ENCODE measurements at regions not wholly inside any gene's neighbourhood (a gene's known extent, or its start where the extent isn't known, plus 50 kb on each side); places are given as distances from the start of the nearest gene placed in this dataset.

DNA sequence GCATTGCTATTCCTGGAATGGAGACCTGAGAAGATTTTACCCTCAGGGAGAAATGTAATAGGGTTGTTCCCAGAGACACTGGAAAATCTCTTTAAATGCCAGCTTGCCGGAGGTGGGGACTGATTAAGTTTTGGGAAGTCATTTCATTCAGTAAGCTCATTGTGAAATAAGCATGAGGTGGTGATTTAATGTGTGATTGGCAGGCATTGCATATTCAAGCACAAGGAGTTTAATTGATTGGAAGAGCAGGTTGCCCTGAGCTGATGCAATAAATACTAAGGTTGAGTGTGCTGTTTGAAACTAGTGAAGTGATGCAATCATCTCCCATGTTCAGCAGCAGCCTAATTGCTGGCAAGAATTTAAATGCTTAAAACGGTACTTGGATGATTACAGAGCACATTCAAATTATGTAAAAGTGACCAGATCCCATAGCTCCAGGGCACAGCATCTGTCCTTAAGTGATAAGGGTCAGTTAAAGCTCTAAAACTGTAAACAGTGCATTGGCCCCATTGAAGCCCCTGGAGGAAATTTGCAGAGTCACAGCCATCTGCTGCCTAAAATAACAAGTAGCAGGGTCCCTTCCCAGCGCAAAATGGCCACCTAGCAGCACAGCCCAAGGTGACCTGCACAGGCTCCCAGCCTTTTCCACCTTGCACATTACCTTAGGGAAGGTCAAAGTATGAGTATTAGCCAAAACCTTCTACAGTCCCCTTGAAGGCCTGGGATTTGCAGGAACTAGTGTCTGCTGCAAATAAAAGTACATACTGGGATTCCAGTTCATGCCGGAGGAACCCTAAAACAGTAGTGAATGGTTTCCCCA, 92.1 kb downstream of the CCDC71L start:
- TF ChIP-seq, protein P1, sequence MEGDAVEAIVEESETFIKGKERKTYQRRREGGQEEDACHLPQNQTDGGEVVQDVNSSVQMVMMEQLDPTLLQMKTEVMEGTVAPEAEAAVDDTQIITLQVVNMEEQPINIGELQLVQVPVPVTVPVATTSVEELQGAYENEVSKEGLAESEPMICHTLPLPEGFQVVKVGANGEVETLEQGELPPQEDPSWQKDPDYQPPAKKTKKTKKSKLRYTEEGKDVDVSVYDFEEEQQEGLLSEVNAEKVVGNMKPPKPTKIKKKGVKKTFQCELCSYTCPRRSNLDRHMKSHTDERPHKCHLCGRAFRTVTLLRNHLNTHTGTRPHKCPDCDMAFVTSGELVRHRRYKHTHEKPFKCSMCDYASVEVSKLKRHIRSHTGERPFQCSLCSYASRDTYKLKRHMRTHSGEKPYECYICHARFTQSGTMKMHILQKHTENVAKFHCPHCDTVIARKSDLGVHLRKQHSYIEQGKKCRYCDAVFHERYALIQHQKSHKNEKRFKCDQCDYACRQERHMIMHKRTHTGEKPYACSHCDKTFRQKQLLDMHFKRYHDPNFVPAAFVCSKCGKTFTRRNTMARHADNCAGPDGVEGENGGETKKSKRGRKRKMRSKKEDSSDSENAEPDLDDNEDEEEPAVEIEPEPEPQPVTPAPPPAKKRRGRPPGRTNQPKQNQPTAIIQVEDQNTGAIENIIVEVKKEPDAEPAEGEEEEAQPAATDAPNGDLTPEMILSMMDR (IDR thresholded peaks at IDR 0.05): no peak
- TF ChIP-seq POLR2A (IDR thresholded peaks at IDR 0.05): no peak
